Uterus (tissue), 3 donors: ENCODE measurements at regions not wholly inside any gene's neighbourhood (a gene's known extent, or its start where the extent isn't known, plus 50 kb on each side); places are given as distances from the start of the nearest gene placed in this dataset.

Source experiments
- DNase-seq, 2 donors: peaks; one replicate each; pipeline ENCODE4 v3.0.0-alpha.2; 2019 to 2020
- H3K27ac ChIP-seq, 2 donors: fragments of 200-600 bp; sonication (generic); 1 replicate in 1 of 2; 2 replicates in 1 of 2; pipeline ENCODE4 v1.5.1; 2016 to 2018
- H3K27me3 ChIP-seq, 2 donors: fragments of 200-600 bp; sonication (generic); one replicate each; pipeline ENCODE4 v1.5.1; 2018 to 2019; ENCODE audit warnings: control low read depth in 1 of 2
- H3K36me3 ChIP-seq, 2 donors: fragments of 200-600 bp; sonication (generic); one replicate each; pipeline ENCODE4 v1.5.1; 2019; ENCODE audit warnings: control low read depth in 1 of 2
- H3K4me1 ChIP-seq, 2 donors: fragments of 200-600 bp; sonication (generic); one replicate each; pipeline ENCODE4 v1.5.1; 2018 to 2019; ENCODE audit warnings: control low read depth in 1 of 2
- H3K4me3 ChIP-seq, 2 donors: fragments of 200-600 bp; sonication (generic); 1 replicate in 1 of 2; 2 replicates in 1 of 2; pipeline ENCODE4 v1.5.1; 2018 to 2019; ENCODE audit warnings: mild to moderate bottlenecking in 1 of 2
- H3K9me3 ChIP-seq, 2 donors: fragments of 200-600 bp; sonication (generic); one replicate each; pipeline ENCODE4 v1.5.1; 2019; ENCODE audit warnings: control low read depth in 1 of 2
- CTCF ChIP-seq, 4 experiments: fragments of 200-600 bp in 2 of 4; fragments of 450-650 bp in 2 of 4; sonication (generic) in 2 of 4; IDR thresholded peaks; one replicate each; pipeline ENCODE4 v1.5.1; 2016 to 2019; ENCODE audit warnings: antibody characterized with exemption in 4 of 4, mild to moderate bottlenecking in 2 of 4, moderate library complexity in 1 of 4
- POLR2A ChIP-seq, 2 donors: fragments of 450-650 bp; IDR thresholded peaks; one replicate each; pipeline ENCODE4 v1.6.1; 2016; ENCODE audit warnings: antibody characterized with exemption in 2 of 2, mild to moderate bottlenecking in 1 of 2, moderate library complexity in 1 of 2
- intact Hi-C: fragments of 100-400 bp; cut with DNase I; formaldehyde crosslinking; loops from one replicate; pipeline ENCODE4 v1.15.1; 2023; ENCODE audit warnings: low total_unique reads
- donor health status: DM: yes; HTN: yes; CAD: no.

- Histone ChIP-seq H3K36me3 (no peaks in the 10 kb centered on the region), H3K27me3 (no peaks in the 10 kb centered on the region), H3K4me1 (no peaks in the 10 kb centered on the region), H3K9me3 (no peaks in the 10 kb centered on the region), H3K4me3 (no peak overlapping the region), H3K27ac (no peak overlapping the region)
- intact Hi-C loops: no loop called here
- TF ChIP-seq POLR2A (IDR thresholded peaks at IDR 0.05) (no peak), CTCF (IDR thresholded peaks at IDR 0.05) (no peak)
- DNase-seq: no peak
These were observed 106.4 kb downstream of the BRD1 start for GRCh38 chr22:49721211-49721763.

GRCh38 chr22:49720279-49720959 is 107.3 kb downstream of the BRD1 start:
- no peak for TF ChIP-seq POLR2A (IDR thresholded peaks at IDR 0.05)
- TF ChIP-seq CTCF (IDR thresholded peaks at IDR 0.05): no peak
- H3K4me1 ChIP-seq: no peaks in the 10 kb centered on the region
- no peaks in the 10 kb centered on the region for H3K36me3 ChIP-seq
- H3K27ac ChIP-seq: no peak overlapping the region
- no peak for DNase-seq
- intact Hi-C loops: no loop called here
- no peaks in the 10 kb centered on the region for H3K27me3 ChIP-seq
- H3K4me3 ChIP-seq: no peak overlapping the region
- H3K9me3 ChIP-seq: no peaks in the 10 kb centered on the region

- no peaks in the 10 kb centered on the region for H3K27me3 ChIP-seq
- no peak overlapping the region for H3K4me3 ChIP-seq
- DNase-seq: no peak
- intact Hi-C loops: no loop called here
- TF ChIP-seq POLR2A (IDR thresholded peaks at IDR 0.05) (no peak), CTCF (IDR thresholded peaks at IDR 0.05) (no peak)
- no peaks in the 10 kb centered on the region for H3K36me3 ChIP-seq
- no peaks in the 10 kb centered on the region for H3K4me1 ChIP-seq
- H3K9me3 ChIP-seq: no peaks in the 10 kb centered on the region
- no peak overlapping the region for H3K27ac ChIP-seq
These were observed 108.6 kb downstream of the BRD1 start for GRCh38 chr22:49719046-49719445.

- Histone ChIP-seq H3K9me3 (no peaks in the 10 kb centered on the region), H3K27me3 (no peaks in the 10 kb centered on the region), H3K27ac (no peak overlapping the region), H3K4me3 (no peak overlapping the region), H3K36me3 (no peaks in the 10 kb centered on the region), H3K4me1 (no peaks in the 10 kb centered on the region)
- no peak for TF ChIP-seq POLR2A (IDR thresholded peaks at IDR 0.05)
- no peak for TF ChIP-seq CTCF (IDR thresholded peaks at IDR 0.05)
- no peak for DNase-seq
- intact Hi-C loops: no loop called here
These were observed 109.3 kb downstream of the BRD1 start for GRCh38 chr22:49718396-49718795.

GRCh38 chr22:49717322-49717919 is 110.3 kb downstream of the BRD1 start:
- H3K4me1 ChIP-seq: no peaks in the 10 kb centered on the region
- H3K9me3 ChIP-seq: no peaks in the 10 kb centered on the region
- no peak overlapping the region for H3K4me3 ChIP-seq
- intact Hi-C loops: no loop called here
- no peak for DNase-seq
- H3K27ac ChIP-seq: no peak overlapping the region
- no peaks in the 10 kb centered on the region for H3K27me3 ChIP-seq
- no peak for TF ChIP-seq POLR2A (IDR thresholded peaks at IDR 0.05)
- no peak for TF ChIP-seq CTCF (IDR thresholded peaks at IDR 0.05)
- H3K36me3 ChIP-seq: no peaks in the 10 kb centered on the region
